VCaP (cell line): ENCODE measurements at regions not wholly inside any gene's neighbourhood (a gene's known extent, or its start where the extent isn't known, plus 50 kb on each side); places are given as distances from the start of the nearest gene placed in this dataset.

ENCODE experiments used
- H3K27ac ChIP-seq: fragments of 450-650 bp; 2 replicates; pipeline ENCODE4 v1.5.1; 2017
- CTCF ChIP-seq: fragments of 450-650 bp; conservative IDR thresholded peaks from 2 replicates; pipeline ENCODE4 v1.5.1; 2017; ENCODE audit warnings: mild to moderate bottlenecking, moderate library complexity

DNA sequence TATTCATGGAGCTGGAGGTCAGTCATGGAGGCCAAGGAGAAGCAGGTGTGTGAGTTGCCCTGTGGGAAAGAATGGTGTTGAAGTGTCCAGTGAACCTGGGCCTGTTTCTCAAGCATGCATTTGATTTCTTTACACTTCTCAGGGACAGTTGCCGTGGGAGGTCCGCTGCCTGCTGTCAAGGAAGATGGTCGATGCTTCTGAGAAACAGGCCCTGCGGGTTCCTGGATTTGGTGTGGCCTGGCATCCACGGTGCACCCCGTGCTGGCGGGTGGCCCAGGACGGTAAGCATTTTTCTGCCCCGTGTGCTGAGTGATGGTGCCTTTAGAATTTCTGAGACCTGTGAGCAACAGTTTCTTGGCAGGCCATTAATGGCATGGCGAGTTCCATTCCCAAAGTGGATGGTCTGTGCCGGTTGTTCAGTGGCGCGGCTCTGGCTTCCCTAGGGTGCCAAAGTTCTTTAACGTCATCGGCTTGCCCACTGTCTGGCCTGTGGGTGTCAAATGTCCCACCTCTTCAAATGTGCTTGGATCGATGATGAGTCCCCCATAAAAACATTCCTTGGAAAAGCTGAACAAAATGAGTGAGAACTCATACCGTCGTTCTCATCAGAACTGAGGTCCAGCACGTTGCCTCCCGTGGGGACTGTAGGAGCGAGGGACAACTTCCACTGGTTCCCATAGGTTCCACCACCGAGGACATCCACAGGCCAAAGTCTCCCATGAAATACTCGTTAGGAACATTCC lies 107.2 kb downstream of the SNRPN start:
- H3K27ac ChIP-seq, result no peak overlapping the region
- TF ChIP-seq CTCF, result no peak

DNA sequence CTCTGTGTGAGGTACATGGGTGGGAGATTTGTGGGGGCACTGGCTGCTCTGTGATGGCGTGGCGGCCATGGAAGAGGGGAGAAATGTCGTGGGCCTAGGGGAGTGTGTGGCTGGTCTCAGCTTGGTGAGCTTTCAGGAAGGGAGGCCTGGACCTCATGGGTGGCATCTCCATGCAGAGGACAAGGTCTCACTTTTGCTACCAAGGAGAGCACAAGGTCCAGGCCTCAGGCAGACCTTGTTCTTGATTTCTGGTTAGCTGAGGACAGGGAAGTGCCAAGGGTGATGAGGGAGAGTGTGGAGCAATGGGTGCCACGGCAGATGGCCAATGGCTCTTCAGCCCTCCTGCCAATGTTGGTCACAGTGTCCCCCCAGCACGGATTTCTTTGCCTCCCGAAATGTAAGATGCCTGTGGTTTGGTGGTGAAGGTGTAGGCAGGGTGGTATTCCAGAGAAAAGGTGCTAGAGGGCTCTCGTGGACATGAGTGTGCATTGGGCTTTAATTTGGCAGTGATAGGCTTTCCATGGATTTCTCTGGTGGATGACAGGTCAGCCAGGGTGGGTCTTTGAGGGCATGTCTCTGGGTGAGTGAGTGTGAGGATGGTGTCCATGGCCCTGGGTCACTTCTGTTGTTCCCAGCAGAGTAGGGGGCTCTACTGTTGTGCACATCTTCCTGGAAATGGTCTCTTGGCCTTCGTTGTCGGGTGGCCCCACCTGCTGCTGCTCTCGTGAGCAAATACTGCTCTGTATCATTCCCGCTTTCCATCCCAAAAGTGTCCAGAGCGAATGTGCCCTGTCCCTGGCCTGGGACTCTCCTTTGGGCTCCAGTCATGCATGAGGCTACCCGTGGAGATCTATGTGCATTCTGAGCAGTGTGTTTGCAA lies 108.0 kb downstream of the SNRPN start:
- H3K27ac ChIP-seq, result no peak overlapping the region
- TF ChIP-seq CTCF, result no peak

GRCh38 chr15:25065286-25065685 lies 110.5 kb downstream of the SNRPN start:
- no peak for TF ChIP-seq CTCF

GRCh38 chr15:25065876-25066275 lies 111.1 kb downstream of the SNRPN start:
- no peak overlapping the region for H3K27ac ChIP-seq
- no peak for TF ChIP-seq CTCF

More at GRCh38 chr15:25065286-25065685, 110.5 kb downstream of the SNRPN start:
- H3K27ac ChIP-seq, result no peak overlapping the region

DNA sequence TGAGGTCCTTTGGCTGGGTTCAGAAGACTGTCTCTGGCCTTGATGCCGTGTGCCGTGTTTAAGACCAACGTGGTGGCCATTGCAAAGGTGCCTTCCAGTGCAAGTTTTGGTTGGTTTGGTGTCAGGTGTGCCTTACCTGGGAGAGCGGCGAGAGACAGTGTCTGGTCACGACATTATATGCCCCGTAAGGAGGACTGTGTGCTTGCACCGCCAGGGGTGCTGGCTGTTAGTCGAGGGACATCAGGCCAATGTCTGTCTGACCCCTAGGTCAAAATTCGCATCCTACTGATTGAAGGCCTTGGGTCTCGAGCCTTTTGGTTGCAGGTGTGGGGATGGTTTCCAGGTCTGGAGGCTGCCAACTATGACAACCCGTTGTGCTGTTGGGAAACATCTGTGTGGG lies 111.9 kb downstream of the SNRPN start:
- TF ChIP-seq CTCF, result no peak

DNA sequence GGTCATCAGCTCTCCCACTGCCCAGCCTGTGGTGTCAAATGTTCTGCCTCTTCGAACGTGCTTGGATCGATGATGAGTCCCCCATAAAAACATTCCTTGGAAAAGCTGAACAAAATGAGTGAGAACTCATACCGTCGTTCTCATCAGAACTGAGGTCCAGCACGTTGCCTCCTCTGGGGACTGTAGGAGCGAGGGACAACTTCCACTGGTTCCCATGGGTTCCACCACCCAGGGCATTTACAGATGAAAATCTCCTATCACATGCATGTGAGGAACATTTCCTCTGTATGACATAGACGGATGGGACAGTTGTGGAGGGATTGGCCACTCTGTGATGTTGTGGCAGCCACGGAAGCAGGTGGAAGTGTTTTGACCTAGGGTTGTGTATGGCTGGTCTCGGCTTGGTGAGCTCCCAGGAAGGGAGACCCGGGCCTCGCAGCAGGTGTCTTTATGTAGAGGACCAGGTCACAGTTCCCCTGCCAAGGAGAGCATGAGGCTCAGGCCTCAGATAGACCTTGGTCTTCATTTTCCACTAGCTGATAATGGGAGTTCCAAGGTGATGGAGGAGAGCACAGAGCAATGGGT lies 113.0 kb downstream of the SNRPN start:
- no peak overlapping the region for H3K27ac ChIP-seq
- no peak for TF ChIP-seq CTCF

More for the DNA sequence above, 111.9 kb downstream of the SNRPN start:
- H3K27ac ChIP-seq, result no peak overlapping the region

- TF ChIP-seq CTCF, result no peak
- no peak overlapping the region for H3K27ac ChIP-seq
Observed at GRCh38 chr15:25068696-25069095, 113.9 kb downstream of the SNRPN start.
